ES-I3 (cell line): ENCODE measurements at regions not wholly inside any gene's neighbourhood (a gene's known extent, or its start where the extent isn't known, plus 50 kb on each side); places are given as distances from the start of the nearest gene placed in this dataset.
"Not testable (repeated sequence)": the region's sequence is repeated elsewhere in the genome, so short reads cannot be mapped to it uniquely, and the experiment has no call there.

ENCODE experiments used
- H3K36me3 ChIP-seq: 2 replicates; pipeline ENCODE4 v1.6.1; 2013; ENCODE audit warnings: mild to moderate bottlenecking, low read length, control low read depth, moderate library complexity; ENCODE audit not compliant: insufficient read depth
- H3K4me1 ChIP-seq: 2 replicates; pipeline ENCODE4 v1.6.1; 2013; ENCODE audit warnings: mild to moderate bottlenecking, control low read depth, low read length; ENCODE audit not compliant: insufficient read depth
- H3K9ac ChIP-seq: 2 replicates; pipeline ENCODE4 v1.6.1; 2013; ENCODE audit warnings: low read depth, mild to moderate bottlenecking, low read length, moderate library complexity
- H3K9me3 ChIP-seq: 2 replicates; pipeline ENCODE4 v1.6.1; 2013; ENCODE audit warnings: mild to moderate bottlenecking, low read length, moderate library complexity; ENCODE audit not compliant: control insufficient read depth, insufficient read depth

DNA sequence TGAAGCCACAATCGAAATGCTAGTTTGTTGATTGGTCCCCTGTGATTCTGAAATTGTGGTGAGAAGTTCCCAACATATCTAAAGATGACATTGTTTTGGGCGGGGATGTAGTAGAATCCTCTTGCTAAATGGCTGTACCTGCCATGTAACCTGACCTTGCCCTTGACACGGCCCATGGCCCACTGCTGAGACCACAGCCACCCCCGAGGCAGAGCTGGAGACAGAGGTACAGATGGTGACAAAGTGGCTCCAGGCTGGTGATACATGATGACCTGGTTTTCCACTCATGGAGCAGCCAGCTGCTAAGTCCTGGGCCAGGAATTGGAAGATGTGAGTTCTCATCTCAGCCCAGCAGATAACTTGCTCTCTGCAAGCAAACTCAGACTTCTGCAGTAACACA, 226.5 kb downstream of the FOXD2 start:
- H3K9me3 ChIP-seq, result no peaks in the 10 kb centered on the region
- no peaks in the 10 kb centered on the region for H3K36me3 ChIP-seq
- H3K4me1 ChIP-seq, result no peaks in the 10 kb centered on the region
- H3K9ac ChIP-seq, result no peak overlapping the region

DNA sequence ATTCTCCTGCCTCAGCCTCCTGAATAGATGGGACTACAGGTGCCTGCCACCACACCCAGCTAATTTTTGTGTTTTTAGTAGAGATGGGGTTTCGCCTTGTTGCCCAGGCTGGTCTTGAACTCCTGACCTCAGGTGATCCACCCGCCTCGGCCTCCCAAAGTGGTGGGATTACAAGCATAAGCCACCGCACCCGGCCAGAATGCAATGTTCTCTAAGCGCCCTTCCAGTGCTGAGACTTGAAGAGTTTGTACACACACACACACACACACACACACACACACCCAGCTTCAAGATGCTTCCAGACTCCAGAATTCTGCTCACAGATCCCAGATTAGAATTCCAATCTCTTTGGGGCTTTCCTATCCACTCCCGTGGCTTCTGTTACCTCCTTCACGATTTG, 227.1 kb downstream of the FOXD2 start:
- H3K9ac ChIP-seq, H3K4me1 ChIP-seq: not testable (repeated sequence)

DNA sequence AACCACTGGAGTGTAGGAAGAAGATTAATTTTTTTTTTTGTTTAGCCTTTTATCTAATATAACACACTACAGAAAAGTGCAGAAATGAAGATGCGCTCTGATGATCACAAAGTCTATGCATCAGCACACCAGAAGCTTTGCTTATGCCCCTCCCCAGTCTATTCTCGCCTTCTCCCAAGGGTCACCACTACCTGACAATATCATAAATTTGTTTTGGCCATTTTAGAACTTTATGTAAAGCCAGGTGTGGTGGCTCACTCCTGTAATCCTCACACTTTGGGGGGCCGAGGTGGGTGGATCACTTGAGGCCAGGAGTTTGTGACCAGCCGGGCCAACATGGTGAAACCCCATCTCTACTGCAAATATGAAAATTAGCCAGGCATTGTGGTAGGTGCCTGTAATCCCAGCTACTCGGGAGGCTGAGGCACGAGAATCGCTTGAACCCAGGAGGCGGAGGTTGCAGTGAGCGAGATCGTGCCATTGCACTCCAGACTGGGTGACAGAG, 231.3 kb downstream of the FOXD2 start:
- Histone ChIP-seq H3K36me3 (no peaks in the 10 kb centered on the region), H3K9me3 (peaks cover 4% of the 10 kb centered on the region; the same call in 1 of the 2 replicates), H3K4me1 (no peaks in the 10 kb centered on the region), H3K9ac (no peak overlapping the region)

More for the DNA sequence above, 227.1 kb downstream of the FOXD2 start:
- not testable (repeated sequence) for H3K36me3 ChIP-seq, H3K9me3 ChIP-seq

DNA sequence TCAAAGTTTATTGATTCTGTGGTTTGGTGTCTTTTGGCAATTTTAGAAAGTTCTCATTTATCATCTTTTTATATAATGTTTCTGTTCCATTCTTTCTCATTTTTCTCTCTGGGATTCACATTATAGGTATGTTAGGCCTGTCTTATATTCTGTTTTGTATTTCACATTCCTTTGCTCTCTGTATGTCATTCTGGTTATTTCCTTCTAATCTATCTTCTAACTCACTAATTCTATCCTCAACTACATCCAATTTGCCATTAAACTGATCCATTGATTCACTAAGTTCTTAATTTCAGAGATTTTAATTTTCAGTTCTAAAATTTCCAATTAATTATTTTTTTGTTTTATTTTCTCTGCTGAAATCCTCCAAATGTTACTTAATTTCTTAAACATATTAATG, 234.8 kb downstream of the FOXD2 start:
- no peaks in the 10 kb centered on the region for H3K36me3 ChIP-seq
- H3K4me1 ChIP-seq, result no peaks in the 10 kb centered on the region
- no peak overlapping the region for H3K9ac ChIP-seq
- peaks cover 4% of the 10 kb centered on the region; the same call in 1 of the 2 replicates for H3K9me3 ChIP-seq

DNA sequence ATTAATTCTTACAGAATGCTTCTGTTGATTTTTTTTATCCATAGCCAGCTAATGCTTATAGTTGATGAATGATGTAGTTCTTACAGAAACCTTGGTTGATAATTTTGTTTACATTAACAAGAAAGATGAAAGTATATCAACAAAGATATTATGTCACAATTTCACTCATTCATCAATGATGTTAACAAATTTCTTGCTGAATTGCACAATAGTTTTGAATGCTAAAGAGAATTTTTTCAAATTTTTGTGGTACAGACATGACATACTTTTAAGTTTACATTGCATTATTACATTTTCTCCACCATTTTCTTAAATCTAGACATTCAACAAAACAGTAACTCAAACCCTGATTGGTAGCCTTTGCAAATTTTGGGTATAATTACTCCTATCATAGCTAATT, 236.3 kb downstream of the FOXD2 start:
- Histone ChIP-seq H3K9ac (no peak overlapping the region), H3K9me3 (peaks cover 4% of the 10 kb centered on the region; the same call in 1 of the 2 replicates), H3K4me1 (no peaks in the 10 kb centered on the region; the same call in 1 of the 2 replicates), H3K36me3 (no peaks in the 10 kb centered on the region)

DNA sequence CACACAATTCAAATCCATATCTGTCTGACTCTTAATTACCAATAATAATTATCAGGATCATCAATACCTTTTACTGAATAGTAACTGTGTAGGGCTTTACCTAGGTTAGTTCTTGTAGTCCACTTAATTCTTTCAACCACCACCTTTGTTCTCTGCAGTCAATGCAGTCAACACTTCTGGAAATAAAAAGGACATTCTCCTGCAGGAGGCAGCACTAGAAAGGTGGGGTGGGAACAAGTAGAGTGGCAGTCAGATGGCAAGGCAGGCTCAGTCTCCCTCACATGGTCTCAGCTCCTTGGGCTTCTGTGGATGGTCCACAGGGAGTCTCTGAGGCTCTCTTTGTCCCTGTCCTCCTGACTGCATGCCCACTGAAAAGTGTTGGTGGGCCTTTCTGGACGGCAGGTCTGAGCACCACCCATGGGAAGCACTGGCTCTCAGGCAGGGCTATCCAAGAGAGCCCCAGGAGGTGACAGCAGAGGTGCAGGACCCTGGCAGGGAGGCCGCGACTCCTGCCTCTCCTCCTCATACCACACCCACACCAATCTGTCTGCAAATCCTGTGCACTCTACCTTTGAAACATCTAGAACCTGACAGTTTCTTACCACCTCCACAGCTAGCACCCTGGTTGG, 237.3 kb downstream of the FOXD2 start:
- Histone ChIP-seq H3K9me3 (peaks cover 4% of the 10 kb centered on the region; the same call in 1 of the 2 replicates), H3K36me3 (no peaks in the 10 kb centered on the region), H3K4me1 (no peaks in the 10 kb centered on the region; the same call in 1 of the 2 replicates), H3K9ac (no peak overlapping the region)

DNA sequence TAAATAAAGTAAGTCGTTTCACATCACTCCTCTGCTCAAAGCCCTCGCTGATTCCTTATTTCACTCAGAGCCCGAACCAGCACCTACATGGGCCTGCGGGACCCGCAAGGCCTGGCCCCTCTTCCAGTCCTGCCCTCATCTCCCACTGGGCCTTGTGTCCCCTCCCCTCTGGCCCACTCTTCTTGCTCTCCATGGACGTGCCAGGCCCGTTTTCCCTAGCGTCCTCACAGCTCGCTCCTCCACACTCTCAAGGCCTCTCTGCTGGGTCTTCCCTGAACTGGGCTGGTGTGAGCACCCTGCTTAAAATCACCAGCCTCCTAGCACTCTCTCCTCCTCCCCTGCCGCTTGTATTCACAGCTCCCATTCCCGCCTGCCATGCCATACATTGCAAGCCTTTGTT, 237.9 kb downstream of the FOXD2 start:
- Histone ChIP-seq H3K9me3 (peaks cover 1% of the 10 kb centered on the region; the same call in 1 of the 2 replicates), H3K9ac (no peak overlapping the region), H3K4me1 (no peaks in the 10 kb centered on the region; the same call in 1 of the 2 replicates), H3K36me3 (no peaks in the 10 kb centered on the region)

DNA sequence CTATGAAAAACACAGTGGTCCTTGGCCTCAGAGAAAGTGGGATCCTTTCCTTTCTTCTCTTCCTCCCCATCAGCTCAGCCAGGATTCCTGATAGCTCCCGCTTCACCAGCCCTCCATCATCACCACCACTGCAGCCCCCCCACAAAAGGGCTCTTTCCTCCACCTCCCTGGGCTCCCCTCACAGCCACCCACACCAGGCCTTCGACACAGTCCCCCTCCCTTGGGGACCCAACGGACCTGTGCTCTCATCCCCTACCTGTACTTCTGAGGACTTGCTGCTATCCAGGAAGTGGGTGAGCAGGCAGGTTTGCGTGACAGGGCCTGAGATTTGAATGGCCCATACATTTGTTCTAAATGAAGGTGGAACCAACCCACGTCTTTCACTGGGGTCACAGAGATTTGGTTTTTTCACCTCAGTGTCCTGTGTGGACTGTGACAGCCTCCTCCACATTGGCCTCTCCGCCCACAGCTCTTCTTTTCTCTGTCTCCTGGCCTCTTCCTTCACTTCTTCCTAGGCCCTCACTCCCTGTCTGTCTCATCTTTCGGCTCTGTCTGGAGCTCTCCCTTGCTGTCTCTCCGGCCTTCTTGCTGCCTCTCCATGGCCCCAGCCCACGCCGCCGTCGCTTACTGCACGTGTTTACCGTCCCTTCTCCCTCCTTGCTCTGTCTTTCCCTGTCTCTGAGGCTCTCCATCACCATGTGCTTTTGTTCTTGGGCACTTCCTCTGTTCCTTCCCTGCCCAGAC, 238.6 kb downstream of the FOXD2 start:
- no peaks in the 10 kb centered on the region; the same call in 1 of the 2 replicates for H3K4me1 ChIP-seq
- no peaks in the 10 kb centered on the region for H3K36me3 ChIP-seq
- H3K9me3 ChIP-seq, result no peaks in the 10 kb centered on the region; the same call in 1 of the 2 replicates
- no peak overlapping the region for H3K9ac ChIP-seq

DNA sequence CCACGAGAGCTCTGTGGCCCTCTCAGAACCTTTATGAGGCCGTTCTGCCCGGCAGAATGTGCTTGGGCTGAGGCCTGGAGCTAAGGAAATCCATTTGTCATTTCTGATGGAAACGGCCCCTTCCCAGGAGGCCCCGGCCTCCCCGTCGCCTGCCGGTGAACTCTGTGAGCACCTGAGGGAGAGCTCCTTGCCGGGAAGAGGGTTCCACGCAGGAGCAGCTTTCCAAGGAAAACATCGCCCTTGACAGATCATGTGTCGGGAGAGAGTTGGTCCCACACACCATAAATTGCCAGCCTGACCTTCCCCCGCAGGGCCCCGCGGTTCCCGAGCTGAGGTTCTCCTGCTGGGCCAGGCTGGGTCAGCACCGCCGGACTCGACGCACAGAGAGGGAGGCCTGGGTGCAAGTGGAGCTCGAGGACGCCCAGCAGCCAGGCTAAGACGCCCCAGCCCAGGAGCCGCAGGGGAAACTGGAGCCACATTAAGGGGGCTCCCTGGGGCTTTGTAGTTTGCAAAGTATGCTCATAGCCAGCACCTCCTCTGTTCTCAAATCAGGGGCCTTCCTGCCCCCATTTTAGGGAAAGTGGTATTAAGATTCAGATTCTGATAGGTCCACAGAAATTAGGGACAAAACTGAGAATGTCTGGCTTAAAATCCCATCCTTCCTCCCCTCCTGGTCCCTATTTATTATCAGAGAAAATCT, 239.5 kb downstream of the FOXD2 start:
- H3K9me3 ChIP-seq, result no peaks in the 10 kb centered on the region; the same call in 1 of the 2 replicates
- H3K36me3 ChIP-seq, result no peaks in the 10 kb centered on the region
- no peak overlapping the region for H3K9ac ChIP-seq
- H3K4me1 ChIP-seq, result no peaks in the 10 kb centered on the region; the same call in 1 of the 2 replicates

DNA sequence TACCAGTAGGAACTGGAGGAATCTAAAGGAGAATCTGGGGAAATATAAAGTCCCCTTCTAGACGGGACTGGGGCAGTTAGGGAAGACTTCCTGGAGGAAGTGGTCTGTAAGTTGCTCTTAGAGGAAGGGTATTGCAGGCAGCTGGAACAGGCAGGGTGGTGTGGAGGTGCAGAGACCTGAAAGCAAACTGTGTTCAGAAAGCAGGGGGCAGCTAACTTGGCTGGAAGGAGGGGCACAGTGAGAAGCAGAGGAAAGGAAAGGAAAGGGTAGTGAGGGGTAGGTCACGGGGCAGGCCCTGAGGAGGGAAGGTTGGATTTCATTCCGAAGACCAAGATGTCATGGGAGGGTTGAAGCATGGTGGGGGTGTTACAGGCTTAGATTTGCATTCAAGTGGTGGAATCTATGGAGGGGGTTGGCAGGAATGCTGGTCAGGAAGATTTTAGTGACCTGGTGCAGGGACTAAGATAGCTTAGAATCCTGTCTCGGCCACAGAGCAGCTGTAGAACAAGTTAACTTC, 240.7 kb downstream of the FOXD2 start:
- H3K9me3 ChIP-seq, result no peaks in the 10 kb centered on the region
- no peak overlapping the region for H3K9ac ChIP-seq
- H3K4me1 ChIP-seq, result no peaks in the 10 kb centered on the region; the same call in 1 of the 2 replicates
- no peaks in the 10 kb centered on the region for H3K36me3 ChIP-seq

DNA sequence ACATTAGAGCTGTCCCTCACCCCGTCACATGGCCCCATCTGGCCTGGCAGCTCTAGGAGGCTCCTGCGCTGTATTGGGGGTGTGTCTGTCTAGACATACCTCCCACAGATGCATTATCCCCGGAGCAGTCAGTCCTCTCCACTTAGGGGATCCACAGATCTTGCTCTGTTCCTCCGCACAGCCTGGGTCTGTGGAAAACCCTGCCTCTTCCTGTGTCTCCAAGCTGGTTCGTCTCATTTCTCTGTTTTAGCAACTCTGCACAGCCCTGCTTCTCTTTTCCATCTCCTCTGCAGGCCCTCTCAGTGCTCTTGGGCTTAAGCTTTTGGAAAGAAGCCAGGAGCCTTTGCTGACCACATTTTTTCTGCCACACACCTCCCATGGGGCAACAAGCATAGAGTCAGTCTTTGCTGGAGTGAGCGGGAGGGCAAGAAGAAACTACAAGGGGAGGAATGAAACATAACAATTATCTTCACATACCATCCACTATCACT, 241.5 kb downstream of the FOXD2 start:
- no peaks in the 10 kb centered on the region for H3K36me3 ChIP-seq
- H3K4me1 ChIP-seq, result no peaks in the 10 kb centered on the region; the same call in 1 of the 2 replicates
- no peaks in the 10 kb centered on the region for H3K9me3 ChIP-seq
- no peak overlapping the region for H3K9ac ChIP-seq

DNA sequence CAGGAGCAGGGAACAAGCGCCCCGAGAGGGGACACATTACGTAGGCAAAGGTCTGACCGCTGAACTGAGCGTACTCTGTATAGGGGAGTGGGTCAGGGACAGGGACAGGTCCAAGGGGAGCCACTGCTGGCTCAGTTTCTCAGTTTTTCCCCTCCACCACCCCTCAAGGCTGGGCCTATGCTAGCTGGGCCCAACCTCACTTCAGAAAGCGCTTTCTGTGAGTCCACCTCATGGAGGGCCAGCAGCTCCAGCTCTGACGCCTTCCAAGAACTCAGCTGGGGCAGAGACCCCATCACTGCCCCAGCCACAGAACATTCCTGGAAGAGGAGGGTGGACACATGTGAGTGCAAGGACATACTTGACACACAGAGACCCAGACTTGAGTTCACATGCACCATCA, 242.0 kb downstream of the FOXD2 start:
- H3K9me3 ChIP-seq, result no peaks in the 10 kb centered on the region
- no peak overlapping the region for H3K9ac ChIP-seq
- no peaks in the 10 kb centered on the region; the same call in none of the 2 replicates for H3K4me1 ChIP-seq
- H3K36me3 ChIP-seq, result no peaks in the 10 kb centered on the region

DNA sequence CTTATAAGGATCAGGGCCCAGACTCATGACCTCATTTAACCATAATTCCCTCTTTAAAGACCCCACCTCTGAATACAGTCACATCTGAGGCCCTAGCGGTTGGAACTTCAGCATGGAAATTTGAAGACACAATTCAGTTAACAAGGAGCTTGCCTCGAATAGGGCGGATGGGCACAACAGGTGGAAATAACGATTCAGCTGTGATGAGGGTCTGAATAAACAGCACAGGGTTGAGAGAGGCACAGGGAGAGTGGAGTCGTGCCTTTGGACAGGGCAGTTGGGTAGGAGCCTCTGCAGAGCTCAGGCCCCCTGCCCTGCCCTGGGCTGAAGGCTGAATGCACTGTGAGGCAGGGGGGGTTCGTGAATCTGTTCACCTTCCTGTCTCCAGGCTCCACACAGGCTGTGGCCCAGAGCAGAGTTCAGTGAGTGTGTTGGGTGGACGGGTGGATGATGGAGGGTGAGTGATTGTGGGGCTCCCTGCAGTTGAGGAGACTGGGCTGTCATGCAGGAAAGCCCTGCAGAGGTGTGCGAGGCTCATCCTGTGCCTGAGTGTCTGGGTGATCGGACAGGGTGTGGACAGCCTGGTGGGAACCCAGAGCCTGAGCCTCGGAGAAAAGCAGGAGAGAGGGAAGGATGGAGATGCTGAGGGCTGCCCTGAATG, 243.1 kb downstream of the FOXD2 start:
- no peaks in the 10 kb centered on the region; the same call in none of the 2 replicates for H3K4me1 ChIP-seq
- H3K9ac ChIP-seq, result no peak overlapping the region
- no peaks in the 10 kb centered on the region for H3K9me3 ChIP-seq
- no peaks in the 10 kb centered on the region for H3K36me3 ChIP-seq

DNA sequence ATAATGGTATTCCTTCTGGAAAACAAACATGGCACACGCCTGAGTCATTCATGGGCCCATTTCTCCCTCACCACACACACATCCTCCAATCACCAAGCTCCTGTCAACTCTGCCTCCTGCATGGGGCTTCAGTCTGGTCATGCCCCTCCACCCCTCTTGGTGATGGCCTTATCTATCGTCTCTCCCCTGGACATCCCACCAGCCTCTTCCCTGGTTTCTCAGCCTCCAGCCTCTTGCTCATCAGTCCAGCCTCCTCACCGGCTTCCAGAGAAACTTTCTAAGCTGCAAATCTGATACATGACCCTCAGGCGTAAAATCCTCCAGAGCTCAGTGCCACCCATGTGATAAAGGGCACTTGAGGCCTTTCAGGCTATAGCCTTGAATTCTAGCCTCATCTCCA, 243.9 kb downstream of the FOXD2 start:
- Histone ChIP-seq H3K4me1 (peaks cover 7% of the 10 kb centered on the region), H3K36me3 (no peaks in the 10 kb centered on the region), H3K9me3 (no peaks in the 10 kb centered on the region), H3K9ac (no peak overlapping the region)
